ENCODE measurements at regions not wholly inside any gene's neighbourhood (a gene's known extent, or its start where the extent isn't known, plus 50 kb on each side); places are given as distances from the start of the nearest gene placed in this dataset.

DNA sequence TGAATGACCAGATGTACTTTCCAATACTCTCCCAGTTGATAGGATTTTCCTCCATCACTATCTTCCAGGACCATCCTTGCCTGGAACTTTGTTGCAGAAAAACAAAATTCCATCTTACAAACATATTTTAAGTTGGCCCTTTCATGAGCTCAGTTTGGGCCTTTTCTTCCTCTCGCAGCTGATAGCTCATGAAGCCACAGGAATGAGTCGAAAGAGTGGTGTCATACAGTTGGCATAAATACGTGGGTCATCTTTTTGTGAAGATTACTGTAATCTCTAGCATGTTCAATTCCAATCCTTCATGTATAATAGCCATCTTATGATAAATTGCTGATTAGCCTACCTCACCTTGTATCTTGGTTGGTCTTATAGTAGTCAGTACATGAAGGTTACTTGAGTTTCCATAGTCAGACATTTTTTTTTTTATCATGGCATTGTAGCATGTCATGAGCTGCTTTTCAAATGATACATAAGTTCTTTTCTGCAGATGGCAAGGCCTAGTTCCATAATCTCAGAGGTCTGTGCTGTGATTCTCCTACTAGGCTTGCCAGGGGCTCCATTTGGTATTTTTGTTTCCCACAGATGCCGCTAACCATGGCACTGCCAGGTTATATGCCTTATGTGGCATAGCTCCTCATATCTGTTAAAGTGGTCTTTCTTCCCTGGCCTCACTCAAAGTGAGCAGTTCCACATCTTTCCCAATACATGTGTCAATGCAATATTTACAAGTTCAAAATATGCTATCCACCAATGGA, 380.6 kb upstream of the DCN start:
- no peak for ATAC-seq

DNA sequence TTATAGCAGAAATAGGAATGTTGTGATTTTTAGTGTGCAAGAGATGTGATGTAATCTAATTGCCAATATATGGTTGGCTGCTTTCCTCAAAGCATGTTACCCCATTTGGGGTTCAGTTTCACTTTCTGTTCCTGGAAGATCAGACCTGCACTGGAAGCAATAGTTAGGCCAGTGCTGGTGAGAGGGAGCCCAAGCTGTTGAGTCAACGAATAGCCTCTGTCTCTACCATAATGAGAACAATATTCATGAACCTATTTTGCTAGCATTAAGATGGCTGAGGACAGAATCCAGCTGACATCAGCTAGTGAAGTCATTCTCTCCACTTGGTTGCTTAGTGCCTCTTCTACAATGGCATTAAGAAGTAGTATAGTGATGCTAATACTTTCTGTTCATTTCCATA, 379.9 kb upstream of the DCN start:
- intact Hi-C loops (cut with micrococcal nuclease) = no loop called here
- ATAC-seq = no peak
- DNase-seq = no peak

More for the DNA sequence above, 380.6 kb upstream of the DCN start:
- no peak for DNase-seq
- intact Hi-C loops (cut with micrococcal nuclease) = no loop called here

DNA sequence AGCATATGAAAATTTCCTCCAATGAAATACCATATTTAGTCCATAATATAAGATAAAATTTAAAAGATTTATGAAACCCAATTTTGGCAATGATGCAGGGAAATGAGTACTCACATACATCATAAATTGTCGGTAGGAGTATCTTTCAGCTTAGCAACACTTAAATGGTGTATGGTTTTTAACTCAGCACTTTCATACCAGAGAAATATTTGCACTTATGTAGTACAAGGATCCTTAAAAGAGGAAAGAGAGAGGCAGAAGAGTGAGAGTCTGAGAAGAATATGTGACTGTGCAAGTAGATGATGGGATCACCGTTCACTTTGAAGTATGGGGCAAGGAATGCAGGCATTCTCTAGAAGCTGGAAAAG, 379.3 kb upstream of the DCN start:
- ATAC-seq (no peak), DNase-seq (no peak)
- intact Hi-C loops (cut with micrococcal nuclease) = no loop called here

DNA sequence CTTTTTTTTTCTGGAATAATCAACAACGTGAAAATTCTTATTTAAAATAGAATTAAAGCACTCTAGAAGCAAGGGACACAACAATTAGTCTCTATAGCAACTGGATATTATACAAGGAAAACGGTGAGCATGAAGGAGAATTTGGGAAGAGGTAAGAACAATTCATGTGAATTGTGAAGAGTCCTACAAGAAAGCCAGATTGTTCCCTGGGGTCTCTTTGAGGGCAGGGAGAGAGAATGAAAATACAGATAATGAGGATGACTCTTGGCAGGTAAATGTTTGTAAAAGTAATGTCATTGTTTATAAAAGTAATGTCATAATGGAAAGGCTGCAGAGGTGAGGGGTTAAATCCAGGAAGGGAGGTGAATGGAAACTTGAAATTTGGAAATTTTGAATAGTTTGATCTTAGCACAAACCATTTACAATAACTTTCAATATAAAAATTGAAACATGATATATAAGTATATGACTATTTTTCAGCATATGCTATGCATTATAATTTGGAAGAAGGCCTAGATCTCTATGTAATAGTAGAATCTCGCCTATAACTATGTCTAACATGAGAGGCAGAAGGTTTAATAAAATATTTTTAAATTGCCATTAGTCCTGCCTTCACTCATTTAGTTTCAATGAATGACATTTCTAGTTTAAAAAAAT, 378.8 kb upstream of the DCN start:
- ATAC-seq (no peak), DNase-seq (no peak)
- intact Hi-C loops (cut with micrococcal nuclease) = no loop called here

GRCh38 chr12:91556909-91557308, 374.3 kb upstream of the DCN start:
- ATAC-seq = no peak
- DNase-seq = no peak
- intact Hi-C loops (cut with micrococcal nuclease) = no loop called here

DNA sequence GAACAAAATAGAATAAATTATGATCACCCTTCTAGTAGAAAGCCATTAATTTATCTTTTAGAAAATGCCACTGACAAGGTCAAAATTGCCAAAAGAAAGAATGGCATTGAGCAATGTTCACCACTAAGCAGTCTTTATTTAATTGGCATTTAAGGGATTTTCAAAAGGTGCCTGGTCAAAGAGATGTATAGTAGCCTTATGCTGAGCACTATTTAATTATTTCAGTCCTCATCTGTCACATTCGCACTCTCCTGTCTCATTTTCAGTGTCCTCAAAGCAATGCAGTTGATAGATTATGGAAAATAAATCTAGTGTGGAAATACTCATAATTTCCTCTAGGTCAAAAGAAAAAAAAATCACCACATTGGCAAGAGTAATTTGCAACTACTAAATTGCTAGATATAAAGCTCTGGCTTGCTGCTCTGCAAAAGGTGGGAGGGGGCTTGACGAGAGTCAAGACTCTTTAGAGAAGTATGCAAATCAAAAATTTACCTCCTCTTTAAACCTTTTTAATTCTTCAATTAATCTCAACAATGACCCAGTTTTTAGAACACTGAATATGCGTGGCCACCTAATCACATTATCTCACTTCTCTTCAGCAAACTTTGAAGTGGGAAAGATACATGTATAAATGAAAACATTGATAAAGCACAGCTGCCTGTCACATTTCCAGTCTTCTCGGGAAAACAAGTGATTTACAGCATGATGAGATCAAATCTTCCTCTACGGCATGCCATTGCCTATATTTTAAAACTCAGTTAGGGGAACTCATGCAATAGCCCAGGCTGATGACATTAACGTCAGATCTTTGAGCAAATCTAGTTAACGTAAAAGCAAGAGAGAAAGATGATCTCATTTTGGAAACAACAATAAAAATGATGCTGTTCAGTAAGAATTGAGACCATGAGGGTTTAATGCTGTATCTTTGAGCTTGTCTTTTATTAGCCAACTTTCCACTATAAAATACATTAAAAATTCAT, 373.1 kb upstream of the DCN start:
- DNase-seq (no peak), ATAC-seq (no peak)
- intact Hi-C loops (cut with micrococcal nuclease) = no loop called here

GRCh38 chr12:91551927-91552326, 369.3 kb upstream of the DCN start:
- intact Hi-C loops (cut with micrococcal nuclease) = no loop called here
- DNase-seq (no peak), ATAC-seq (peak; percentile 26)

GRCh38 chr12:91551242-91551641, 368.6 kb upstream of the DCN start:
- ATAC-seq (no peak), DNase-seq (no peak)
- intact Hi-C loops (cut with micrococcal nuclease) = no loop called here

GRCh38 chr12:91542666-91543065, 360.0 kb upstream of the DCN start:
- ATAC-seq (no peak), DNase-seq (no peak)
- intact Hi-C loops (cut with micrococcal nuclease) = no loop called here

GRCh38 chr12:91542067-91542466, 359.4 kb upstream of the DCN start:
- ATAC-seq (no peak), DNase-seq (no peak)
- intact Hi-C loops (cut with micrococcal nuclease) = no loop called here

DNA sequence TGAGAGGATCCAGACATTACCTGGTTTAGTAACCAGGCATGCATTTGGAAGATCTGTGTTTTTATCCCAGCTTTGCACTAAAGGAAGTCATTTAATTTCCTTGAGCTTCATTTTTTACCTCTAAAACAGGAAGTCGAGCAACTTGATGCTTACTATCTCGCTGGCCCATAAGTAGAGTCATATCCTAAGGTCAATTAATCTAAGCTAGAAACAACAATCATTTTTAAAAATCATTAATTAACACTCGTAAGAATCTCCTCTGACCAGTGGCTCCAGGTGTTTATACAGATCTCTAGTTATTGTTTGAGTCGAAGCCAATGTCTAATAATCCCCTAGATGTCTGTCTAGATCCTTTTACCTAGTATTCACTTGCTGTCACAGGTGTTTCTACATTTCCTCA, 355.8 kb upstream of the DCN start:
- no peak for DNase-seq
- intact Hi-C loops (cut with micrococcal nuclease) = no loop called here
- ATAC-seq = no peak

DNA sequence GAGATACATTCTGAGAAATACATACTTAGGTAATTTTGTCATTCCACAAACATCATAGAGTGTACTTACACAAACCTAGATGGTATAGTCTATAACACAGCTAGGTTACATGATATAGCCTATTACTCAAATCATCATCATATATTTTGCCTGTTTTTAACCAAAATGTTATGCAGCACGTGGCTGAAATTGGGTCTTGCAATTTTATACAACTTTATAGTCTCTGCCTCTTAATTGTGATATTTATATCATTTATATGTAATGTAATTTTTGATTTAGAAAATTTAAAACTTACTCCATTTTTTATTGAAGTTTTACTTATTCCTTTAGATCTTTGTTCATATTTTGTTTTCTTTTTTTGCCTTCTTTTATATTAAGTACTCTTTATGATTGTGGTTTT, 350.7 kb upstream of the DCN start:
- no peak for DNase-seq
- no peak for ATAC-seq
- intact Hi-C loops (cut with micrococcal nuclease) = no loop called here

GRCh38 chr12:91529829-91530228, 347.2 kb upstream of the DCN start:
- DNase-seq = no peak
- intact Hi-C loops (cut with micrococcal nuclease) = no loop called here
- ATAC-seq = no peak

DNA sequence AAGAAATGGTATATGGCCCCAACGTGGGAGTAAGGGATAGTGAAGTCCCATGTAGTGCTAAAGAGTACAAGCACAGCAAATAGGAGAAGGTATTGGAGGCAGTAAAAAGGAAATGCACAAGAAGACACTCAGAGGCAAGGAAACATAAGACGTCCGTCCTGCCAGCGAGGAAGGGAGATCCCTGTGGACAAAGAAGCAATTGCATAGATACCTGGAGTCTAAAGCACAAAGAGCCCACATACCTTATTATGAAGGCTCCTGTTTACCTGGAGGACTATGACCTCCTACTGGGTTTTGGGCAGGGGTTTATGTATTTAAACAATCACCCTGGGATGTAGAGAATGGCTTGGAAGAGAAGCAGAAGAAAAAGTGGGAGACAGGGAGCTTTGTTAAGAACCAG, 341.2 kb upstream of the DCN start:
- ATAC-seq = no peak
- no peak for DNase-seq
- intact Hi-C loops (cut with micrococcal nuclease) = no loop called here

DNA sequence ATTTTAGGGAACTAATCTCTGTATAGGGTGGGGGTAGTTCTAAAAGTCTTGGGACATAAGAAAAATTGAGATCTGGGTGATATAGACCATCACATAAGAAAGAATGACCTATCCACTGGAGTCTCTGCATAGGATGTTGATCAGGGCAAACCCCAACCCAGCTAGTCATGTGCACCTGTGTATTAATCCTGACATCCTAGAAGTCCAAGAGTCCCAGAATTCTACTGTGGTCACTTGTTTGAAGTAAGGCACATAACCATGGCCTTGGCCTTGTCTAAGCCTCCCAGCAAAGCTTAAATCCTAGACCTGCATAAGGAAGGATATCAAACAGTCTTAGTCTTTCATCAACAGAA, 334.1 kb upstream of the DCN start:
- no peak for ATAC-seq
- DNase-seq = no peak
- intact Hi-C loops (cut with micrococcal nuclease) = no loop called here

- ATAC-seq = no peak
Measured at GRCh38 chr12:91515944-91516694, 333.5 kb upstream of the DCN start.

DNA sequence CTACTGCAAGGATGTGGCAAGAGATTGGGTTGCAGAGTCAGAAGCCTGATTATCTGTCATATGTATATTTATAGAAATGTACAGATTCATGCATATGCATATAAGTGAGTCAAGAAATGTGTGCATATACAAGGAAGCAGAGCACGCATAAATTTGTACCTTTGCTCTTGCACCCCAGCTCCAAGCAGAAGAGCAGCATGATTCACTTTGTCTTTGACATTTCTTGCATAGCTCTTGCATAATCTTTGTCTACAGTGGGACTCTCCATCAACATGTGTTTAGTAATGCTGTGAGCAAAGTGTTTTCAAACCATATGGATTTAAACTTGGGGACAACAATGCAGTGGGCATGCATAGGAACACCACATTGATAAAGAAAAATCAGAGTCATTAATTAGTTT, 330.7 kb upstream of the DCN start:
- ATAC-seq = no peak
- intact Hi-C loops (cut with micrococcal nuclease) = no loop called here
- DNase-seq = no peak

More at GRCh38 chr12:91515944-91516694, 333.5 kb upstream of the DCN start:
- DNase-seq = no peak
- intact Hi-C loops (cut with micrococcal nuclease) = no loop called here

GRCh38 chr12:91511795-91512420, 329.3 kb upstream of the DCN start:
- ATAC-seq (no peak), DNase-seq (no peak)
- intact Hi-C loops (cut with micrococcal nuclease) = no loop called here

DNA sequence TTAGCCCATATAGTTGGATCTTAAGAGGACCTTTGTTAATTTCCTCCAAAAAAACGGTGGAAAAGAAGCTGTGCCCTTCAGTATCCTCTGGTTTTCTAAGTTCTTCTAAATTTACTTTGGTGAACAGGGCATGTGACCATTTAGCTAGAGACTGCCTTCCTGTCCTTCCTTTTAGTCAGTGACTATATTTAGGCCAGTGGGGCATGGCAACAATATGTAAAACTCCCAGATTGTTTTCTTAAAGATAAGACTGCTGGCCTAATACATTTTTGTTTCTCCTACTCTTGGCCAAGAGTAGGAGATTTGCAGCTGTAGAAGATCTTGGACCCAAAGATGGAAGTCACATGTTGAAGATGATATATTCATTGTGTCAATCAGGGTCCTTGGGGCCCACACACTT, 325.1 kb upstream of the DCN start:
- DNase-seq = no peak
- intact Hi-C loops (cut with micrococcal nuclease) = no loop called here
- ATAC-seq = no peak
